HK-2 (cell line): ENCODE measurements at regions not wholly inside any gene's neighbourhood (a gene's known extent, or its start where the extent isn't known, plus 50 kb on each side); places are given as distances from the start of the nearest gene placed in this dataset.

Experiments
- DNase-seq: peaks from one replicate; pipeline ENCODE4 v3.0.0-alpha.2; 2018; ENCODE audit not compliant: unreplicated experiment

DNA sequence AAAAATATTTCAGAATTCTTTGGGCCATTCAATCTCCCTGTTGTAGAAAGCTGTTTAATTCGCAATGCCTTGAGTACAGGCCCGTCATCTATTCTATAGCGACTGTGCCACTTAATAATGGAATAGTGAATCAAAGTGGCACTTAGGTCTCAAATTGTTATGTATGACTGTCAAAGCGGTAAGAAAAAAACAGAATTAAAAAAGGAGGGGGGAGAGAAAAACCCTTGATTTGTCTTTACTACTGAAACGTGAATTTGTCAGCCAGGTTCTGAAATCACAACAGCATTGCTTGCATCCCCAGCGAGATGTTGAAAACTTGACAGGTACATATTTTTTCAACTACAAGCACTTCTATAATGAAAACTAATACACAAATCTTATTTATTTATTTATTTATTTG lies 320.9 kb downstream of the TFEC start:
- DNase-seq, result no peak

GRCh38 chr7:115708013-115708341 lies 322.6 kb downstream of the TFEC start:
- DNase-seq, result no peak

- DNase-seq, result no peak
Measured at GRCh38 chr7:115707258-115708012, 323.1 kb downstream of the TFEC start.

DNA sequence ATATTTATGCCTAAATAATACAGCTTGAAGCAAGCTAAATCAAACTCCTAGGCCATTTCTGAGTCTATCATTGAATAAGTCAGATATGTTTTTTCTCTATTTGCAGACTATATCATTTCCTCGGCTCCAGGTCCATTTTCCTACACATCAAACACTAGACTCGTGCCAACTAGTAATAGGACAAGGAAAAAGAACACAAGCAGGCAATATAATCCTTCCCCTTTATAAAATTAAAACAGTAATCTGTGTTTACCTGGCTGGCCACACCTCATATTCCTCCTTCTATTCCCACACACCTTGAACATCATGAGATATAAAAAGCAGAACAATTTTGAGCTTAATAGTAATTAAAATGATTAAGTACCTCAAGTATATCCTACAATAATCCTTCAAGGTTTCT lies 325.7 kb downstream of the TFEC start:
- no peak for DNase-seq

GRCh38 chr7:115701141-115701540 lies 329.4 kb downstream of the TFEC start:
- no peak for DNase-seq

DNA sequence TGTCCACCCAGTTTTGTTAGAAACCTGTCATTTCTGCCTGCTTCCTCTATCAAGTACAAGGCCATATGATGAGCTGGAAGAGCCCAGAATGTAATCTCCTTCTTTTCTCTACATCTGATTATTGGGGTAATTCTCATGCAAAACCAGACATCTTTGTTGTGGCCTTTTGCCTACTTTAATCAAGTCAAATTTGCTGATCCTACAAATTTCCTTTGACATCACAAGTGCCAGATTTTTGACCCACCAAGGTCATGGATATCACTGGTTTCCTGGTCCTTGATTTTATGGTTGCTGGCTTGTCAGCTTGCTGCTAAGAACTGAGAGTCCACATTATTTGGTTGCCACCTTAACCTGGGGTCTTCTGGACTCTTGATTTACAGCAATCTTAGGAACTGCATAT lies 336.1 kb downstream of the TFEC start:
- DNase-seq, result no peak

- DNase-seq, result no peak
Measured at GRCh38 chr7:115693779-115694178, 336.8 kb downstream of the TFEC start.

DNA sequence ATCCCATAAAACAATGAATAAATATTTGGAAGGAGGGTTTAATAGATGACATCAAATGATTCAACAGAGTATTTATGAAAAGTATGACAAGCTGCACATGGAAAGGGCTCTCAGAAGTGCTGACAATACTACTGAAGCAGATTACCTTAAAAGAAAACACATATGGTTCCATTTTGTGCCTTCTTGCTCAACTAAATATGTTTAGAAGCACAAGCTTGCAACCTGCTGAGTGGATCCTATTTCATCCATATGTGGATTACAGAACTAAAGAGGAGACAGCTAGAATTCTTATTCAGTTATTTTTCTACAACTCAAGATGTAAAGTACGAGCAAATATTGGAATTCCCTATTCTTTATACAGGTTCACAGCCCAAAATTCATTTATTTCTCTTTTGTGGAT lies 340.6 kb downstream of the TFEC start:
- no peak for DNase-seq

DNA sequence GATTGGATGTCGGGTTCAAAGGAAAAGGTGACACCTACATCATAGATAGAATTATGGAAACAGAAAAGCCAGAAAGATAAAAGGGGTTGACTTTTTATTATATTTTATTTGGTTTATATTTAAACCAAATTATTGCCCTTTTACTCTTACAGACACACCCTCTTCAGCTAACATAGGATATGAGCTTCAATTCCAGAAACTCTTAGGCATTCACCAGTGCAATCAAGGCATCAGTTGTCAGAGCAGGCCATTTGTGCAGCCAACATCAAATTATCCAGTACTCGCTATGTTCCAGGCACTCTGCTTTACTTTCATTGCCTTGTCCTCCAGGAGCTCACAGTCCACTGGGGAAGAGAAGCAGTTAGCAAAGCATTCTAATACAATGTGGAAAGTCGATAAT lies 347.5 kb downstream of the TFEC start:
- no peak for DNase-seq

- DNase-seq, result no peak
Measured at GRCh38 chr7:115682507-115682906, 348.1 kb downstream of the TFEC start.

DNA sequence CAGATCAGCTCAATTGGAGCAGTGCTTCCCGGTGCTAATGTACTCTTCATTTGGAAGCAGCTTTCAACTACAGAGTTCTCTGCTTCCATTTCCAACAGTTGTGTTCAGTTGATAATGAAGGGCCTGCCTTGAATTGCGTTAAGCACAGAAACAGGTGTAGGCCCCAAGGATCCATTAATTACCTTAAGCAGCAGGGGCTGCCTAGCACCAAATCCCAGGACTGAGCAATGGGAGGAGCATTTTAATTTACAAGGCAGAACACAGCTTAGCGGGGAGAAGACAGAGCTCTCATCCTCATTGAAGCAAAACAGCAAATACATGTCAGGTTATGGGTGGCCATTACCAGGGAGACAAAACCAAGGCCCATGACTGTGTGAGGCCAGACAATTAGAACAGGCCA lies 349.6 kb downstream of the TFEC start:
- no peak for DNase-seq

- DNase-seq, result no peak
Measured at GRCh38 chr7:115679976-115680375, 350.6 kb downstream of the TFEC start.

DNA sequence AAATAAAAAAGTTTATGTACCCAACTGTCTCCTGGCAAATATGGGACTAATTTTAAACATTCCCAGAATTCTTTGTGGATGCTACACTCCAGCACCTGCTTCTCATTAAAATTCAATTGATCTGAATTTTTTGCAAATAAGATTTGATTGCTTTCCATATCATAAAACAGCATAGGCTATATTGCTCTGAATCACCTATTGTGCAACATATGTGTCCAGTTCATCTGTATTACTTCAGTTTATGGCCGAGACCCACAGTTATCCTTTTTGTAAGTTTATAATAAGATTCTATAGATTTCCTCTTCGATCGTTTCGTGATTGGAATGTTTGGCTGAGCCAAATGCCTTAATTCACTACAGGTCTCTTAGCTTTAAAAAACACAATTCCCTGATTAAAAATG lies 351.1 kb downstream of the TFEC start:
- DNase-seq, result no peak

- DNase-seq, result no peak
Measured at GRCh38 chr7:115678086-115678982, 352.2 kb downstream of the TFEC start.

GRCh38 chr7:115676707-115677106 lies 353.9 kb downstream of the TFEC start:
- DNase-seq, result no peak

- DNase-seq, result no peak
Measured at GRCh38 chr7:115676080-115676479, 354.5 kb downstream of the TFEC start.

GRCh38 chr7:115674467-115675024 lies 356.0 kb downstream of the TFEC start:
- no peak for DNase-seq

GRCh38 chr7:115672024-115672423 lies 358.5 kb downstream of the TFEC start:
- no peak for DNase-seq

GRCh38 chr7:115662676-115663075 lies 367.9 kb downstream of the TFEC start:
- DNase-seq, result no peak

GRCh38 chr7:115662120-115662519 lies 368.4 kb downstream of the TFEC start:
- no peak for DNase-seq

- DNase-seq, result no peak
Measured at GRCh38 chr7:115658223-115658622, 372.3 kb downstream of the TFEC start.

GRCh38 chr7:115654384-115655214 lies 376.0 kb downstream of the TFEC start:
- DNase-seq, result no peak
